ENCODE measurements at regions not wholly inside any gene's neighbourhood (a gene's known extent, or its start where the extent isn't known, plus 50 kb on each side); places are given as distances from the start of the nearest gene placed in this dataset.

DNA sequence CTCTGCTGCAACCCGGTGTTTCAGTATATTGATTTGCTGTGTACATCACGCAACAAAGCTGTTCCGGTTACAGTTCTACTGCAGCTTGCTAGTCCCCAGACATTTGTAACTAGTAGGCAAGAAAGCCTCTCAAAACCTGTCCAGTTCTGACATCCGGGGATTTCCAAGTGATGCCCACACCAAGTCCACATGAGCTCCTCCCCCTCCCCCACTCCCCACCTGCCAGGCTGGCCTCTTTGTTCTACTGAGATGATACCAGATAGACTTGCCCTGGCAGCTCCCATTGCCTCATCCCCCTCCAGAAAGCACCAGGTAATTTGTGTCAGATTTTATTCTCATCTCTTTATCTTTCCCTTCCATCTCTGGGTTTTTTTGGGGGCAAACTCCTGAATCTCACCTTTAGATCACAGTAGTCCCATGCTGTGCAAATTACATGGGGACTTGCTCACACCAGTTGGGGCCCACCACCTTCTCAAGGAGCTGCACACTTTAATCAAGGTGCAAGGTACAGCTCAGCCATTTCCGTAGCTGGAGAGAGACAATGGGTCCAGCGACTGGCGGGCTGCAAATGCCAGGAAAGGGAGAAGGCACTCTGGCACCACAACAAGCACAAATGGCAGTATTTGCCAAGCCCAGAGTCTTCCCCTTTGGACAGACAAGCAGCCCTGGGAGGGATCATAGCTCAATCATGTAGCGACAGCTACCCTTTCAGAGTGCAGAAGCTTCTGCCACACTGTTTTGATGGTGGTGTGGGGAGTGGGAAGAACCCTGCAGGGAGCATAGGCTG, 183.1 kb downstream of the CYLD start:
- Histone ChIP-seq H3K36me3 (no peaks in the 10 kb centered on the region), H3K27me3 (no peaks in the 10 kb centered on the region), H3K4me3 (no peak overlapping the region), H3K4me1 (no peaks in the 10 kb centered on the region), H3K27ac (no peak overlapping the region), H3K9me3 (no peaks in the 10 kb centered on the region)
- no peak for DNase-seq
- no peak for ATAC-seq
- intact Hi-C loops (cut with DNase I), result no loop called here
- TF ChIP-seq, protein P1, sequence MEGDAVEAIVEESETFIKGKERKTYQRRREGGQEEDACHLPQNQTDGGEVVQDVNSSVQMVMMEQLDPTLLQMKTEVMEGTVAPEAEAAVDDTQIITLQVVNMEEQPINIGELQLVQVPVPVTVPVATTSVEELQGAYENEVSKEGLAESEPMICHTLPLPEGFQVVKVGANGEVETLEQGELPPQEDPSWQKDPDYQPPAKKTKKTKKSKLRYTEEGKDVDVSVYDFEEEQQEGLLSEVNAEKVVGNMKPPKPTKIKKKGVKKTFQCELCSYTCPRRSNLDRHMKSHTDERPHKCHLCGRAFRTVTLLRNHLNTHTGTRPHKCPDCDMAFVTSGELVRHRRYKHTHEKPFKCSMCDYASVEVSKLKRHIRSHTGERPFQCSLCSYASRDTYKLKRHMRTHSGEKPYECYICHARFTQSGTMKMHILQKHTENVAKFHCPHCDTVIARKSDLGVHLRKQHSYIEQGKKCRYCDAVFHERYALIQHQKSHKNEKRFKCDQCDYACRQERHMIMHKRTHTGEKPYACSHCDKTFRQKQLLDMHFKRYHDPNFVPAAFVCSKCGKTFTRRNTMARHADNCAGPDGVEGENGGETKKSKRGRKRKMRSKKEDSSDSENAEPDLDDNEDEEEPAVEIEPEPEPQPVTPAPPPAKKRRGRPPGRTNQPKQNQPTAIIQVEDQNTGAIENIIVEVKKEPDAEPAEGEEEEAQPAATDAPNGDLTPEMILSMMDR (IDR thresholded peaks at IDR 0.05), result no peak

DNA sequence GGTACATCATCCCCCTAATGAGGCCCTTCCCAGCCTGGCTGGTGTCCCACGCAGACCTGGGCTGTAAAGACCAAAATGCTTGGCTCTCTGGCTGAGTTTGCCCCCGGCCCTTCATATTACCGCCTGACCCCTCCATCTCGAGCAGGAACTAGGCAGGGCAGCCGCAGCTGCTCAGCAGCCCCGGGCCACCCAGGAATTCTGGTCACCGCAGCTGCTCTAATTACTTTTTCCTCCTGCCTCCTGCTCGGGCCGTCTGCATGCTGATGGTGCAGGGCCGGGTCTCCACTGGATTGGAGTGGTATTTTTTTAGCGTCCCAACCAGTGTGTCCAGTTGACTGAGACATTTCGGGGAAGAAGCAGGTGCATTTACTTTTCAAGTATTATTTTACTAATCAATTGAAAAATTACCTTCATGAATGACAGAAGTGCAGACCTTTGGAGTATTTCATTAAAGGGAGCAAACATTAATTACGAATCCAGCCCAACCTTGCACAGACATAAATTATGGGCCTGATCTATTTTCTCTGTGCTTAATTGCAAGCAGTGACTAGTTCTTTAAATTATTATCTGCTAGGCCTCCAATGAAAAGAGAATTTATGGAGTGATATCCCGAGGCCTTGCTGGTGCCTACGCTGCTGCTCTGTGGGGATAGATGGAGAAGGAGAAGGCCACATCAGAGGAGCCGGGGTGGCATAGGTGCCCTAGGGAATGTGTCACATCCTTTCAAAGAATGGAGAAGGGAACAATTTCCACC, 176.2 kb downstream of the CYLD start:
- Histone ChIP-seq H3K36me3 (no peaks in the 10 kb centered on the region), H3K27me3 (no peaks in the 10 kb centered on the region), H3K9me3 (no peaks in the 10 kb centered on the region), H3K4me3 (no peak overlapping the region), H3K4me1 (no peaks in the 10 kb centered on the region), H3K27ac (no peak overlapping the region)
- DNase-seq (no peak), ATAC-seq (no peak)
- TF ChIP-seq, protein P1 (IDR thresholded peaks at IDR 0.05), result no peak
- intact Hi-C loops (cut with DNase I), result no loop called here

DNA sequence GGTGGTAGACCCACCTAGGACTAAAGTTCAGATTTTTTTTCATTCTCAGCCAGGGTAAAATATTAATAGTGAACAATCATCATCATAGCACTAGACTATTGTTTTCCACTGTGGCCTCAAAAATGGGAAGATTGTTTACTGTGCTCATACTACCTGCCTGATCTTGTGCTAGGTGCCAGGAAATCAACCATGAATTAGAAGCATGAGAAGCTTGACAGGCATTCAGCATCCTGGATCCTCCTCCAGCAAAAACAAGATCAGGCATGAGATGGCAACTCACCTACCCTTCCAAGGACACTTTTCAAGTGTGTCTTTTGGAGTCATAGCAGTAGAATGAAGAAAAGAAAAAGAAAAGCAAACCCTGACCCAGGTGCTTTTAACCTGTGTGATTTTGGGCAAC, 174.2 kb downstream of the CYLD start:
- DNase-seq (no peak), ATAC-seq (no peak)
- peaks cover 5% of the 10 kb centered on the region for H3K27me3 ChIP-seq
- intact Hi-C loops (cut with DNase I), result no loop called here
- no peaks in the 10 kb centered on the region for H3K4me1 ChIP-seq
- no peak overlapping the region for H3K27ac ChIP-seq
- TF ChIP-seq, protein P1 (IDR thresholded peaks at IDR 0.05), result no peak
- no peaks in the 10 kb centered on the region for H3K9me3 ChIP-seq
- no peak overlapping the region for H3K4me3 ChIP-seq
- no peaks in the 10 kb centered on the region for H3K36me3 ChIP-seq

DNA sequence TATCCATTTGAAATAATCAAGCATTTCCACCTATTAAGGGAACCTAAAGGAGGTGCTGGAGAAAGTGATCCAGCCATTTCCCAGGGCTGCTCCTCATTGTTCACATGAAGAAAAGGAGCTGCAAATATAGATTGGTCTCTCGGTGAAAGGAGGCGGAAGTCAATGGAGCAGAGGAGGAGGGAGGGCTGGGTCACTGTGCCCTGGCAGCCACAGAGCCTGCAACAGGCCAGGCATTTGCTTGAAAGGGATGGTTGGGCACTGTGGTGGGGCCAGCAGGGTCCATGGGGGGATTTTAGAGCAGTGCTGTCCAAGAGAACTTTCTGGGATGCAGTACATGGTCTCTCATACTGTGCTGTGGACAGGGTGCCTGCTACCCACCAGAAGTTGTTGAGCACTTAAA, 173.2 kb downstream of the CYLD start:
- TF ChIP-seq, protein P1 (IDR thresholded peaks at IDR 0.05), result no peak
- Histone ChIP-seq H3K4me1 (no peaks in the 10 kb centered on the region), H3K36me3 (no peaks in the 10 kb centered on the region), H3K27me3 (peaks cover 5% of the 10 kb centered on the region), H3K4me3 (no peak overlapping the region), H3K27ac (no peak overlapping the region), H3K9me3 (no peaks in the 10 kb centered on the region)
- DNase-seq (no peak), ATAC-seq (no peak)
- intact Hi-C loops (cut with DNase I), result no loop called here

DNA sequence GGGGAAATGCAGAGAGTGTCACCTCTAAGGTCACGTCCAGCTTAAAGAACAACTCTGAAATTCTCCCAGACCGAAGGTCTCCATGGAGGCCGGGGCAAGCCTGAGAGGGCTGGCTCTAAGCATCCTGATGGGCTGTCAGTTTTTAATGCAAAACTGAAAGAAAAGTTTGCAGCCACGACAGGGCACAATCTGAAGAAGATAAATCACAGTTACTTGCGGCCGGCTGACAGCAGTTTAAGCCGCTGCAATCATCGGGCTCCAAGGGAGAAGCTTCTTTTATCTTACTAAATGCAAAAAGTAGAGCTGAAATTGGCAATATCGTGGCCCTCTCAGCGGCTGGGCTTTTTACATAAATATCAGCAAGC, 168.8 kb downstream of the CYLD start:
- no peaks in the 10 kb centered on the region for H3K4me1 ChIP-seq
- intact Hi-C loops (cut with DNase I), result no loop called here
- H3K27ac ChIP-seq, result no peak overlapping the region
- no peak overlapping the region for H3K4me3 ChIP-seq
- H3K36me3 ChIP-seq, result no peaks in the 10 kb centered on the region
- DNase-seq (no peak), ATAC-seq (no peak)
- peaks cover 5% of the 10 kb centered on the region for H3K27me3 ChIP-seq
- TF ChIP-seq, protein P1 (IDR thresholded peaks at IDR 0.05), result no peak
- no peaks in the 10 kb centered on the region for H3K9me3 ChIP-seq
